ENCODE measurements at regions not wholly inside any gene's neighbourhood (a gene's known extent, or its start where the extent isn't known, plus 50 kb on each side); places are given as distances from the start of the nearest gene placed in this dataset.

GRCh38 chr18:44425161-44425560 is 255.5 kb upstream of the SETBP1 start:
- intact Hi-C loops (cut with DNase I): no loop called here
- ATAC-seq (no peak), DNase-seq (ENCODE audit: missing footprints) (no peak)

- ATAC-seq (no peak), DNase-seq (ENCODE audit: missing footprints) (no peak)
- intact Hi-C loops (cut with DNase I): no loop called here
Observed at GRCh38 chr18:44437603-44438002, 243.1 kb upstream of the SETBP1 start.

- DNase-seq (ENCODE audit: missing footprints): no peak
- intact Hi-C loops (cut with DNase I): no loop called here
- ATAC-seq: no peak
Observed at GRCh38 chr18:44450226-44450625, 230.5 kb upstream of the SETBP1 start.

- intact Hi-C loops (cut with DNase I): no loop called here
- DNase-seq (ENCODE audit: missing footprints) (no peak), ATAC-seq (no peak)
Observed at GRCh38 chr18:44452346-44452745, 228.3 kb upstream of the SETBP1 start.

- no peak for DNase-seq (ENCODE audit: missing footprints)
- intact Hi-C loops (cut with DNase I): no loop called here
- ATAC-seq: no peak
Observed at GRCh38 chr18:44453505-44453904, 227.2 kb upstream of the SETBP1 start.

GRCh38 chr18:44458777-44459176 is 221.9 kb upstream of the SETBP1 start:
- no peak for ATAC-seq
- DNase-seq (ENCODE audit: missing footprints): no peak
- intact Hi-C loops (cut with DNase I): no loop called here

GRCh38 chr18:44464398-44465180 is 216.1 kb upstream of the SETBP1 start:
- peak; percentile 26 for ATAC-seq
- intact Hi-C loops (cut with DNase I): no loop called here
- no peak for DNase-seq (ENCODE audit: missing footprints)

- intact Hi-C loops (cut with DNase I): no loop called here
- DNase-seq (ENCODE audit: missing footprints) (no peak), ATAC-seq (peak; percentile 31)
Observed at GRCh38 chr18:44465381-44465841, 215.3 kb upstream of the SETBP1 start.

GRCh38 chr18:44466997-44467396 is 213.7 kb upstream of the SETBP1 start:
- DNase-seq (ENCODE audit: missing footprints) (no peak), ATAC-seq (no peak)
- intact Hi-C loops (cut with DNase I): no loop called here

GRCh38 chr18:44467718-44468117 is 213.0 kb upstream of the SETBP1 start:
- intact Hi-C loops (cut with DNase I): no loop called here
- no peak for ATAC-seq
- no peak for DNase-seq (ENCODE audit: missing footprints)

- intact Hi-C loops (cut with DNase I): no loop called here
- DNase-seq (ENCODE audit: missing footprints): no peak
Observed at GRCh38 chr18:44473394-44474066, 207.2 kb upstream of the SETBP1 start.

GRCh38 chr18:44474067-44474411 is 206.6 kb upstream of the SETBP1 start:
- intact Hi-C loops (cut with DNase I): no loop called here
- DNase-seq (ENCODE audit: missing footprints): no peak
- ATAC-seq: no peak

More at GRCh38 chr18:44473394-44474066, 207.2 kb upstream of the SETBP1 start:
- ATAC-seq: no peak

- DNase-seq (ENCODE audit: missing footprints): no peak
- intact Hi-C loops (cut with DNase I): no loop called here
- no peak for ATAC-seq
Observed at GRCh38 chr18:44474591-44474990, 206.1 kb upstream of the SETBP1 start.

GRCh38 chr18:44482761-44483160 is 197.9 kb upstream of the SETBP1 start:
- intact Hi-C loops (cut with DNase I): no loop called here
- ATAC-seq (no peak), DNase-seq (ENCODE audit: missing footprints) (no peak)

- intact Hi-C loops (cut with DNase I): no loop called here
- no peak for ATAC-seq
- DNase-seq (ENCODE audit: missing footprints): no peak
Observed at GRCh38 chr18:44495151-44495550, 185.5 kb upstream of the SETBP1 start.

- DNase-seq (ENCODE audit: missing footprints): no peak
- intact Hi-C loops (cut with DNase I): no loop called here
- ATAC-seq: no peak
Observed at GRCh38 chr18:44497311-44497710, 183.4 kb upstream of the SETBP1 start.

- DNase-seq (ENCODE audit: missing footprints): no peak
- intact Hi-C loops (cut with DNase I): no loop called here
- ATAC-seq: no peak
Observed at GRCh38 chr18:44497757-44498490, 182.8 kb upstream of the SETBP1 start.

- no peak for DNase-seq (ENCODE audit: missing footprints)
- intact Hi-C loops (cut with DNase I): no loop called here
- no peak for ATAC-seq
Observed at GRCh38 chr18:44500808-44501610, 179.7 kb upstream of the SETBP1 start.

GRCh38 chr18:44502221-44502620 is 178.5 kb upstream of the SETBP1 start:
- DNase-seq (ENCODE audit: missing footprints): no peak
- ATAC-seq: no peak

More at GRCh38 chr18:44502221-44502620, 178.5 kb upstream of the SETBP1 start:
- intact Hi-C loops (cut with DNase I): no loop called here
